ENCODE measurements at regions not wholly inside any gene's neighbourhood (a gene's known extent, or its start where the extent isn't known, plus 50 kb on each side); places are given as distances from the start of the nearest gene placed in this dataset.

- no peak for DNase-seq
These were observed 80.2 kb upstream of the SERP2 start for GRCh38 chr13:44293374-44293773.

DNA sequence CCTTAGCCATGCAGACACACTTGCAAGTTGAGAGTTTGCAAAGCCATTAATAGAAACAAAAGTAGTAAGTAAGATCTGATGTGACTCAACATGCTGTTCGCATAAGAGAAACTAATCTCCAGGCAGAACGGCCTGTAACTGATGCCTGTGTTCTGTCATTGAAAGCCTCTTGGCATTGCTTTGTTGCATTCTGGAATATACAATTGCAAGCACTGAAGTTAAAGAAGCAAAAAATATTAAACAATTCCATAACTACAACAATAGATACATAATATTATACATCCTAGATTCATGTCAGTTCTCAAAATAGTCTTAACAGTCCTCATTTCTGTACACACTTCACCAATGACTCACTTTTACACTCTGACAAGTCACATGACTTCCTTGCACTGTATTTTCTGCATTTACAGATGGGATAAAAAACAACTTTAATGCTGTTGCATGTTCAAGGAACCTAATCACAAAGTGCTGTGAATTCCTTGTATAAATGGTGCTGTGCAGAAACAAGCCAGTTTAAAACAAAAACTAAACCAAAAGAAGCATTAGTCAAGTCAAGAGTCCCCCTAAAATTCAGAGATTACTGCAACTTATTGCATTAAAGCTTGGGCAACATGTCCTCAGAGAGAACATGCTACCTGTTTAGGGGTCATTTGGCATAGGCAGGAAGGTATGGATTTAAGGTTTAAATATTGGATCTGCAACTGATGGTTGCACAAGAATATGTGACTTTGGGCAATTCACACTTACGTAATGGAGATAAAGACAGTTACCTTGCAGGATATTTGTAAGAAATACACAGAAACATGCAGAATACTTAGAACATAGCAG is 79.5 kb upstream of the SERP2 start:
- DNase-seq, result no peak

- DNase-seq, result no peak
These were observed 78.7 kb upstream of the SERP2 start for GRCh38 chr13:44294876-44295275.

GRCh38 chr13:44296856-44297255 is 76.8 kb upstream of the SERP2 start:
- DNase-seq, result no peak

DNA sequence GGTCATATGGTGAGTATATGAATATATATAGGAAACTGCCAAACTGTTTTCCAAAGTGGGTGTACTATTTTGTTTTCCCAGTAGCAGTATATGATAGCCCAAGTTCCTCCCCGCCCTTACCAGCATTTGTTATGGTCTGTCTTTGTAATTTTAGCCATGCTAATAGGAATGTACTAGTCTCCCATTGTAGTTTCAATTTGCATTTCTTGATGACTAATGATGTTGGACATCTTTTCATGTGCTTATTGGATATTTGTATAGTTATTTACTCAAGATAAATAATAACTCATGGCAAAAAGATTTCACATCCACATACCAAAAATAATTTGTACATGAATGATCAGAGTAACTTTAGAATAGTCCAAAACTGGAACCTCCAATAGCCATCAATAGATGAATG is 75.3 kb upstream of the SERP2 start:
- DNase-seq, result no peak

DNA sequence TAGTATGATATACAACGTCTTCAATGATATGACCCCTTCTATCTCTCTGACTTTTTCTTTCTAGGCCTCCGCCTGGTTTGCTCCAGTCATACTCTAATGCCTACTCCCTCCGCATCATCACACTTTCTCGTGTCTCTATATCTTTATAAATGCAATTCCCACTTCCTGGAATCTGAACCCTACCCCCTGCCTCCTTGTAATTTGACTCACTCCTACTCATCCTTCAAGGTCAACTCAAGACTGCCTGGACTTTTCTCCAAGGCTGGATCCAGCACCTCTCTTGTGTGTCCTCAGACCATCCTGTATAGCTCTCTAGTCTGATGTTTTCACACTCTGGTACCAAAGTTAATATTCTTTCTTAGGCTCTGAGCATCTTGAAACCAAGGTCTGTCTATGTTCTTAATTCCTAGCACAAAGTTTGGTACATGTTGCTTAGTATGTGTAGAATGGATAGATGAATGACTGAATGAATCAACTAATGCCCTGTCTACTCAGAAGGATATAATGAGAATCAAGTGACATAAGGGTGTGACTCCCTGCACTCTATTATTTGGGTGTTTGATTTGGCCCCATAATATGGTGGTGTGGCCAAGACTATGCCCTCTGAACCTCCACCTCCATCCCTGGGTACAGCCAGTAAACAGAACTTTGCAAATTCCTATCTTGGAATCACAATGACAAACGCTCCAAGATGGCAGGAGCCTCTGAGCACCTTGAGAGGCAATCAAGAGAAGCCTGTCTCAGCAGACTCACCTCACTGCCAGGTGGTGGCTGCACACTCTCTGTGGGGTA is 74.3 kb upstream of the SERP2 start:
- no peak for DNase-seq

- no peak for DNase-seq
These were observed 72.6 kb upstream of the SERP2 start for GRCh38 chr13:44300895-44301638.

DNA sequence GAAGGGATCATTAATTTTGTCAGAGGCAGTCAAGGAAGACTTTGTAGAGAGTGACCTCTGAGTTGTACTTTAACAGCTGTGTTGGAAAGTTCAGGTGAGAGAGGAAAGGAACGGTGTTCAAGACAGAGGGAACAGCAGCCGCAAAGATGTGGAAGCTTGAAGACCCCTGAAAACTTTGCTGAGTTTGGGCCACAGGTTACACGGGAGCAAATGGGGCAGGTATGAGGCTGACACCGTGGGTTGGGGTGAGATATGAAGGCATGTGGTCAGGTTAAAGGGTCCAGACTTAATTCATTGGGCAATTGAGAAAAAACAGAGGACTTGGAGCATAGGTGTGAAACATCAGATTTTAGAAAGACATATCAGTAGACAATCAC is 72.0 kb upstream of the SERP2 start:
- no peak for DNase-seq

GRCh38 chr13:44302233-44302632 is 71.4 kb upstream of the SERP2 start:
- no peak for DNase-seq

DNA sequence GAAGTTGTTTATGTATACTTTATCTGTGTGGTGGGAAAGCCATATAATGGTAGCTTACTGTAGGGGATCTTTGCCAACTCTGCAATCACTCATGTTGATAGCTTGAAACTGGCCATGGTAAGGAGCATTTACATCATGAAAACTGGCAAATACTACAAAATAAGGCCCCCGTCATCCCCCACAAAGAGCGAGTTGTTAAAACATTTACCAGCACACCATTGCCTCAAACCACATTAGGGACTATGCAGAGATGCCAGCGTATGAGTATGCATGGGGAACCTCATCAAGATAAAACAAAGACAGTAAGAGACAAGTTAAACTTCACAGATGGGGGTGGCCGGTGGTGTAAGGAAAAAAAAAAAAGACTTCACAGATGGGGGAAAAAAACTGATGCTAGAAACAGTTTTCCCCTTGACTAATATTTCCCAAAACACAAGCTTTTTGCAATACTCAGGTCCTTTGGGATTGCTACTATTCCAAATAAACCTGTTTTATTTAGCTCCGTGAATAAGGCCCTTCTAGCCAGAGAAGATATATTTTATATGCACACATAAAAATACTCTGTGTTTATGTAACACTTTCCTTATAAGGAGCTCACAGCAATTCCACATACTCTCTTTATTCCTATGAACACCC is 70.6 kb upstream of the SERP2 start:
- no peak for DNase-seq

GRCh38 chr13:44303681-44304432 is 69.8 kb upstream of the SERP2 start:
- DNase-seq, result no peak

GRCh38 chr13:44304433-44304725 is 69.2 kb upstream of the SERP2 start:
- DNase-seq, result no peak

DNA sequence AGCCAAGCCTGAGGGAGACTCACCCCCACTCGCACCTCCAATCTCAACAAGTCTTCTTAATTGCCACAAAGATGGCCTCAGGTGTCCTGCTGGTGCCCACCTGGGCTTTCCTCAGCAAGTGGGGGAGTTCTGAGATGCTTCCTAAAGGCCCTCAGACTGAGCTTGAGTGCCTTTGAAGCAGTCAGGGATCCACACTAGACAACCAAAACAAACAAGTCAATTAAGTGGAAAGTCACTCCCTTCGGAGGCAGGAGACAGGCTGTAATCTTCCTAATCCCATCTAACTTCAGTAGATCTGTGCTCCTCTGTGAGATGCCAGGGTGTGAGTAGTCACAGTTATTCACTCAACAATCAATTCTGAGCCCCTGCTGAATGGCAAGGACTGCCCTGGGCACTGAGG is 68.3 kb upstream of the SERP2 start:
- no peak for DNase-seq

- DNase-seq, result no peak
These were observed 67.7 kb upstream of the SERP2 start for GRCh38 chr13:44305917-44306370.

GRCh38 chr13:44306371-44307192 is 67.0 kb upstream of the SERP2 start:
- DNase-seq, result no peak

DNA sequence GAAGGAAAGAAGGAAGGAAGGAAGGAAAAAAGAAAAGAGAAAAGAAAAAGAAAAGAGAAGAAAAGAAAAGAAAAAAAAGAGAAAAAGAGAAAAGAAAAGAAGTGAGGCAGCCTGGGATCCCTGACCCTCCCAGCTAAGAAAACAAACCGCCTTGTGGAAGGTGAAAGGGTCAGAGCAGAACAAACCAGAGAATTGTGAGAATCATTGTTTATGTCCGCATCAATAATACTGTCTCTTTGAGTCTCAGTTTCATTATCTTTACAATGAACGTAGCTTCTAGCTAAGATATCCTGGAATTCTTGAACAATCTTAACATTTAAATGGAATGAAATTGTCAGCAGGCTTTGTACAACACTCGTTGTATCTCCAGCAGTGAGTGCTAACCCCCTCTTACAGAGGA is 66.4 kb upstream of the SERP2 start:
- no peak for DNase-seq

GRCh38 chr13:44307844-44308243 is 65.8 kb upstream of the SERP2 start:
- DNase-seq, result no peak

- DNase-seq, result no peak
These were observed 65.3 kb upstream of the SERP2 start for GRCh38 chr13:44308352-44308751.

DNA sequence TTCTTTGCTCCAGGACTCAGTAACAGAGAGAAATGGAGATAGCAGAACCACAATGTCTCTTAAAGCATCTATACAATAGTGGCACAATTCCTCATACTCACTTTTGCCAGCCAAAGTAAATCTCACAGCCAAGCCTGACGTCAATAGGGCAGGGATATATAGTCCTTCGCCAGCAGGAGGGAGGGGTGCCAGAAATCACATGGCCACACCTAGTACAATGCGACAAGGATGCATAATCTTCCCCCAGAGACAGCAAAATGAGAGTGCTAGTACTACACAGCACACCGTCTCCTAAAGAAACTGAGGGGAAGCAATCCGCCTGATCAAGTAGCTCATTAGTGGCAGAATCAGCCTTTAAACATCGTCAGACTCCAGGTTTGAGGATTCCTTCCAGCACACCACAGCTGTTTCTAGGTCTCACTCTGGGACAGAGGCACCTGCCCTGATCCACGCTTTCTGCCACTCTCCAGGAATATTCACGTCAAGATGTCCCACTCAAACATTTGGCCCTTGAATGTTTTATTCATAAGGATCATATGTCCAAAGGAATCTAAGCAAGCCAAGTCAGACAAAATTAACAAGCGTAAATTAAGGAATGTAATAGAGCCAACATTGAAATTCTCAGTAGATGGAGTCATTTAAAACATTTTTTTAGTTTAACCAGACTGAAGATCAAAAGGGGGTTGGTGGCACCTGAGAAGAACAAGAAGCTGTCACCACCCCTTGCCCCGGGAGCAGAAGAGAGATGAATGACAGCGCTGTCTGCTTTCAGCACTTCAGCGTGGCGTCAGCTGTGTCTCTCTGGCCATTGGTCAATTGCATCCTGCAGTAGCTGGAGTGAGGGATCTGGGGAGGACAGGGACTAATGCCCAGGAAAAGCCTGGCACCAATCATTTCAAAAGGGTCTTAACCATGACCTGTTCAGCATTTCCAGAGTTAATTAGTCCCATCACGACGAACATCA is 63.5 kb upstream of the SERP2 start:
- no peak for DNase-seq

DNA sequence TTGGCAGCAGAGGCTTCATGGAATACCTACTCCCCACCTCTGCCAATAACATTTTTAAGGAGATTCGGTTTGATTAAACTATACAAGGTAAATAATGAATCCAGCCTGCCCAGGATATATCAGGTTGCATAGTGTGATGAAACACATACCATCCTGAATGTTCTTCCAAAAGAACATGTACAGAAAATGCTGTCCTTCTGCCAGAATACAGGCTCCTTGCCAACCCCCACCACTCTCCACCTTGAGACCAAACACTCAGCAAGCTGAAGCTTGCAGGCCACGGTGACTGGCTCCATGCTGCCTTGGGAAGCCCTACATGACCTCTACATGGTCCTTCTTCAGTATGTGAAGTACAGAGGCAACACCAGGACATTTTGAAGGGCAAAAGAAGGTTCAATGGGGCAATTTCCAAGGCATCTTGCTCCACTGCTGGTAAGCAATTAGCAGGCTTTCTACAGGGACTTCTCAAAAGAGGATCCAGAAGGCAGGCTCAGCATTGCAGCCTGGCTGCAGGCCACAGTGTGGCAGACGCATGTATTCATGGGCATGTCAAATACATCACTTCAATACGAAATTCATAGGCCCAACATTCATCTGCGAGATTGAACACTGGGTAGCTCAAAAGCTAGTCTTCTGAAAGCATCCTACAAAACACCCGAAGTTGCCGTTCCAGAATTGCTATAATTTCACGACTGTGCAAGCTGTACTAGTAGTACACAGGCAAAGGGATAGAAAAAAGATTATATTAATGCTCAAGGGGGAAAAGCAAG is 62.4 kb upstream of the SERP2 start:
- no peak for DNase-seq

All from stimulated activated naive CD4-positive, alpha-beta T cell treated with Interleukin-2 at 50 U/mL for 16 hours (primary cell).